HCT116 (cell line): ENCODE measurements at regions not wholly inside any gene's neighbourhood (a gene's known extent, or its start where the extent isn't known, plus 50 kb on each side); places are given as distances from the start of the nearest gene placed in this dataset.

Experiments used
- ATAC-seq: fragments of 200-7000 bp; cut with Tn5 transposase; 2 replicates; pipeline ENCODE4 v1.9.1; 2020; ENCODE audit warnings: mild to moderate bottlenecking, moderate library complexity
- BruUV-seq: library from RNA; stranded (reverse); fragments of 400-500 nt; replicated peaks from 2 replicates; lab custom pipeline; 2021; lab: Mats Ljungman, UMichigan
- CTCF ChIA-PET: fragments of 300-600 bp; sonication (Branson Sonifier 250); formaldehyde crosslinking; loops from one replicate; lab custom pipeline; 2021; ENCODE audit warnings: antibody characterized with exemption; lab: Charles Lee
- POLR2A ChIA-PET: fragments of 300-600, 350-600 bp; sonication (Branson Sonifier 250); formaldehyde crosslinking; loops from one replicate; lab custom pipeline; 2021; ENCODE audit warnings: antibody characterized with exemption; lab: Charles Lee
- RAD21 ChIA-PET, 2 experiments: fragments of 300-600 bp; sonication (Branson Sonifier 250); formaldehyde crosslinking; loops; one replicate each; lab custom pipeline; 2023; ENCODE audit warnings: low total read pairs in 2 of 2; ENCODE audit not compliant: uncharacterized antibody in 2 of 2, unreplicated experiment in 2 of 2, low non-redundant PET in 1 of 2; lab: Charles Lee
- DNase-seq: peaks from one replicate; pipeline ENCODE4 v3.0.0-alpha.2; 2010; ENCODE audit warnings: low read depth, low spot score
- H2AFZ ChIP-seq: fragments of 200-600 bp; shearing (Covaris generic), sonication (generic); 2 replicates; pipeline ENCODE4 v1.6.1; 2017; ENCODE audit warnings: low read depth, mixed run types, mixed read lengths, antibody characterized with exemption, low read length; ENCODE audit not compliant: poor library complexity, severe bottlenecking
- H3K27ac ChIP-seq: 2 replicates; pipeline ENCODE4 v1.5.1; 2012; ENCODE audit warnings: low read depth, low read length
- H3K27me3 ChIP-seq: fragments of 200-600 bp; sonication (generic); 2 replicates; pipeline ENCODE4 v1.6.1; 2016; ENCODE audit warnings: mixed run types, low read length, mixed read lengths; ENCODE audit not compliant: insufficient read depth
- H3K36me3 ChIP-seq, 2 experiments: fragments of 200-500 bp in 1 of 2; fragments of 200-600 bp in 1 of 2; sonication (Bioruptor generic) in 1 of 2; sonication (generic) in 1 of 2; 2 replicates each; pipeline versions ENCODE4 v1.5.1 to v1.6.1; 2014 to 2016; ENCODE audit warnings: low read length in 2 of 2, inconsistent platforms in 1 of 2, mixed read lengths in 1 of 2, mixed run types in 1 of 2; ENCODE audit not compliant: insufficient read depth in 2 of 2, control insufficient read depth in 1 of 2
- H3K4me1 ChIP-seq, 2 experiments: fragments of 200-600 bp in 1 of 2; sonication (generic) in 1 of 2; 2 replicates each; pipeline versions ENCODE4 v1.5.1 to v1.6.1; 2012 to 2017; ENCODE audit warnings: low read length in 2 of 2, inconsistent platforms in 1 of 2, mild to moderate bottlenecking in 1 of 2, mixed read lengths in 1 of 2, mixed run types in 1 of 2, moderate library complexity in 1 of 2; ENCODE audit not compliant: insufficient read depth in 2 of 2, control insufficient read depth in 1 of 2
- H3K4me2 ChIP-seq: fragments of 200-600 bp; sonication (generic); 2 replicates; pipeline ENCODE4 v1.6.1; 2017; ENCODE audit warnings: mixed run types, low read length, mixed read lengths
- H3K4me3 ChIP-seq, 2 experiments: fragments of 200-600 bp in 1 of 2; sonication (generic) in 1 of 2; replicated peaks in 1 of 2; 2 replicates each; pipeline ENCODE4 v1.5.1; 2011 to 2016; ENCODE audit warnings: low read length in 2 of 2, control low read depth in 1 of 2, low read depth in 1 of 2, mild to moderate bottlenecking in 1 of 2, mixed read lengths in 1 of 2, mixed run types in 1 of 2
- H3K79me2 ChIP-seq: fragments of 200-600 bp; sonication (generic); 2 replicates; pipeline ENCODE4 v1.6.1; 2017; ENCODE audit warnings: mild to moderate bottlenecking, mixed run types, low read length, moderate library complexity, mixed read lengths; ENCODE audit not compliant: insufficient read depth
- H3K9ac ChIP-seq: fragments of 200-600 bp; sonication (generic); 2 replicates; pipeline ENCODE4 v1.6.1; 2016; ENCODE audit warnings: low read length, mixed read lengths
- H3K9me2 ChIP-seq: fragments of 200-600 bp; sonication (generic), shearing (Covaris generic); 2 replicates; pipeline ENCODE4 v1.6.1; 2017; ENCODE audit warnings: mixed run types, mild to moderate bottlenecking, moderate library complexity; ENCODE audit not compliant: insufficient read depth
- H3K9me3 ChIP-seq, 2 experiments: fragments of 200-500 bp in 1 of 2; fragments of 200-600 bp in 1 of 2; sonication (Bioruptor generic) in 1 of 2; sonication (generic) in 1 of 2; 2 replicates each; pipeline ENCODE4 v1.6.1; 2014 to 2017; ENCODE audit warnings: low read length in 2 of 2, mixed read lengths in 2 of 2, inconsistent platforms in 1 of 2, low read depth in 1 of 2, mild to moderate bottlenecking in 1 of 2, mixed run types in 1 of 2, moderate library complexity in 1 of 2; ENCODE audit not compliant: control insufficient read depth in 1 of 2, insufficient read depth in 1 of 2
- H4K20me1 ChIP-seq: fragments of 200-600 bp; sonication (generic), shearing (Covaris generic); 2 replicates; pipeline ENCODE4 v1.6.1; 2017; ENCODE audit warnings: mixed run types, mild to moderate bottlenecking, moderate library complexity; ENCODE audit not compliant: insufficient read depth
- CBX3 ChIP-seq: IDR thresholded peaks from 2 replicates; pipeline ENCODE4 v1.6.1; 2012; ENCODE audit warnings: low read depth
- CEBPB ChIP-seq: IDR thresholded peaks from 2 replicates; pipeline ENCODE4 v1.6.1; 2012; ENCODE audit warnings: low read depth
- CTCF ChIP-seq, 3 experiments: fragments of 200-600 bp in 1 of 3; sonication (generic) in 1 of 3; IDR thresholded peaks in 2 of 3; conservative IDR thresholded peaks in 1 of 3; 2 replicates each; pipeline ENCODE4 v1.5.1; 2012 to 2017; ENCODE audit warnings: low read depth in 2 of 3, low read length in 2 of 3, antibody characterized with exemption in 1 of 3, borderline replicate concordance in 1 of 3, control low read depth in 1 of 3, mild to moderate bottlenecking in 1 of 3, mixed read lengths in 1 of 3, mixed run types in 1 of 3, moderate library complexity in 1 of 3; ENCODE audit not compliant: insufficient read depth in 1 of 3
- EZH2phosphoT487 ChIP-seq: fragments of 200-600 bp; IDR thresholded peaks from 2 replicates; pipeline ENCODE4 v1.6.1; 2018; ENCODE audit warnings: antibody characterized with exemption, borderline replicate concordance
- POLR2AphosphoS5 ChIP-seq: IDR thresholded peaks from 2 replicates; pipeline ENCODE4 v1.6.1; 2011; ENCODE audit warnings: mild to moderate bottlenecking, low read depth, low read length, moderate library complexity
- RAD21 ChIP-seq: IDR thresholded peaks from 2 replicates; pipeline ENCODE4 v1.6.1; 2012; ENCODE audit warnings: low read depth, mild to moderate bottlenecking
- YY1 ChIP-seq: IDR thresholded peaks from 2 replicates; pipeline ENCODE4 v1.6.1; 2011; ENCODE audit warnings: low read length, low read depth, moderate library complexity, mild to moderate bottlenecking; ENCODE audit not compliant: insufficient replicate concordance; ENCODE audit errors: extremely low read depth
- intact Hi-C: fragments of 100-400 bp; cut with micrococcal nuclease; formaldehyde crosslinking; loops from 2 replicates; pipeline ENCODE4 v1.10.0; 2022
- TF ChIP-seq, protein P1 (sequence below): IDR thresholded peaks from 2 replicates; pipeline ENCODE4 v1.6.1; 2011; ENCODE audit warnings: mild to moderate bottlenecking, low read length, moderate library complexity; ENCODE audit not compliant: insufficient replicate concordance; ENCODE audit errors: extremely low read depth

GRCh38 chr6:104559435-104560202, 300.1 kb downstream of the HACE1 start:
- no peaks in the 10 kb centered on the region for H3K9me2 ChIP-seq
- no peaks in the 10 kb centered on the region for H3K79me2 ChIP-seq
- H3K4me2 ChIP-seq, result no peak overlapping the region
- H3K36me3 ChIP-seq, result no peaks in the 10 kb centered on the region
- TF ChIP-seq, protein P1, sequence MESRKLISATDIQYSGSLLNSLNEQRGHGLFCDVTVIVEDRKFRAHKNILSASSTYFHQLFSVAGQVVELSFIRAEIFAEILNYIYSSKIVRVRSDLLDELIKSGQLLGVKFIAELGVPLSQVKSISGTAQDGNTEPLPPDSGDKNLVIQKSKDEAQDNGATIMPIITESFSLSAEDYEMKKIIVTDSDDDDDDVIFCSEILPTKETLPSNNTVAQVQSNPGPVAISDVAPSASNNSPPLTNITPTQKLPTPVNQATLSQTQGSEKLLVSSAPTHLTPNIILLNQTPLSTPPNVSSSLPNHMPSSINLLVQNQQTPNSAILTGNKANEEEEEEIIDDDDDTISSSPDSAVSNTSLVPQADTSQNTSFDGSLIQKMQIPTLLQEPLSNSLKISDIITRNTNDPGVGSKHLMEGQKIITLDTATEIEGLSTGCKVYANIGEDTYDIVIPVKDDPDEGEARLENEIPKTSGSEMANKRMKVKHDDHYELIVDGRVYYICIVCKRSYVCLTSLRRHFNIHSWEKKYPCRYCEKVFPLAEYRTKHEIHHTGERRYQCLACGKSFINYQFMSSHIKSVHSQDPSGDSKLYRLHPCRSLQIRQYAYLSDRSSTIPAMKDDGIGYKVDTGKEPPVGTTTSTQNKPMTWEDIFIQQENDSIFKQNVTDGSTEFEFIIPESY, result no peak
- no peak for TF ChIP-seq EZH2phosphoT487
- no peak for TF ChIP-seq YY1
- no peak for TF ChIP-seq RAD21
- TF ChIP-seq CEBPB, result no peak
- no peak for TF ChIP-seq CBX3
- TF ChIP-seq CTCF (IDR thresholded peaks at IDR 0.05 in 2 of 3, conservative IDR thresholded peaks at IDR 0.05 in 1 of 3; ENCODE audit: borderline replicate concordance in 1 of 3, insufficient read depth in 1 of 3, low read depth in 2 of 3, low read length in 2 of 3), result no peak
- TF ChIP-seq POLR2AphosphoS5, result no peak
- H3K27ac ChIP-seq, result no peak overlapping the region
- RAD21 ChIA-PET, result no interaction called here
- DNase-seq (no peak), ATAC-seq (no peak)
- H4K20me1 ChIP-seq, result no peaks in the 10 kb centered on the region
- POLR2A ChIA-PET, result no interaction called here
- H3K4me3 ChIP-seq, result no peak overlapping the region
- no peak overlapping the region for H3K9ac ChIP-seq
- no peaks in the 10 kb centered on the region for H3K27me3 ChIP-seq
- no peaks in the 10 kb centered on the region for H3K9me3 ChIP-seq
- intact Hi-C loops, result no loop called here
- CTCF ChIA-PET, result no interaction called here
- BruUV-seq, result no TSS peak
- H2AFZ ChIP-seq, result no peak overlapping the region
- no peaks in the 10 kb centered on the region for H3K4me1 ChIP-seq
